H1 (cell line): ENCODE measurements at regions not wholly inside any gene's neighbourhood (a gene's known extent, or its start where the extent isn't known, plus 50 kb on each side); places are given as distances from the start of the nearest gene placed in this dataset.
"Not testable (repeated sequence)": the region's sequence is repeated elsewhere in the genome, so short reads cannot be mapped to it uniquely, and the experiment has no call there.

Experiments
- CTCF ChIA-PET: fragments of 300-600 bp; sonication (Branson Sonifier 250); formaldehyde crosslinking; loops from one replicate; lab custom pipeline; 2021; ENCODE audit not compliant: partially characterized antibody; lab: Charles Lee
- POLR2A ChIA-PET: fragments of 300-600 bp; sonication (Branson Sonifier 250); formaldehyde crosslinking; loops from one replicate; lab custom pipeline; 2021; ENCODE audit warnings: inconsistent platforms; ENCODE audit not compliant: partially characterized antibody; lab: Charles Lee
- DNase-seq, 2 experiments: peaks; one replicate each; pipeline versions ENCODE4 v3.0.0 to v3.0.0-alpha.2; 2010 to 2022; ENCODE audit warnings: low spot score in 2 of 2, low read depth in 1 of 2, mixed read lengths in 1 of 2
- FAIRE-seq: peaks from 2 replicates; lab custom pipeline; 2011; peaks lifted over from hg19 to GRCh38; lab: Jason Lieb, UNC
- H2AFZ ChIP-seq: 2 replicates; pipeline ENCODE4 v1.8.1; 2012; ENCODE audit warnings: low read length, inconsistent platforms
- H2AK5ac ChIP-seq: 2 replicates; pipeline ENCODE4 v1.6.1; 2013; ENCODE audit warnings: low read depth, low read length
- H2BK120ac ChIP-seq: replicated peaks from 2 replicates; pipeline ENCODE3; 2013; ENCODE audit warnings: low read depth, low read length, inconsistent platforms
- H2BK12ac ChIP-seq: 2 replicates; pipeline ENCODE4 v1.6.1; 2013; ENCODE audit warnings: low read depth, low read length
- H2BK15ac ChIP-seq: 2 replicates; pipeline ENCODE4 v1.6.1; 2013; ENCODE audit warnings: low read length
- H2BK20ac ChIP-seq: 2 replicates; pipeline ENCODE4 v1.6.1; 2013; ENCODE audit warnings: low read length
- H2BK5ac ChIP-seq: 2 replicates; pipeline ENCODE4 v1.6.1; 2013; ENCODE audit warnings: low read depth, low read length
- H3K14ac ChIP-seq: 2 replicates; pipeline ENCODE4 v1.6.1; 2013; ENCODE audit warnings: inconsistent platforms; ENCODE audit not compliant: insufficient read length
- H3K18ac ChIP-seq: 2 replicates; pipeline ENCODE4 v1.6.1; 2013; ENCODE audit warnings: low read length; ENCODE audit errors: extremely low read depth
- H3K23ac ChIP-seq: 2 replicates; pipeline ENCODE4 v1.6.1; 2013; ENCODE audit warnings: inconsistent platforms; ENCODE audit not compliant: insufficient read length
- H3K23me2 ChIP-seq: 2 replicates; pipeline ENCODE4 v1.6.1; 2013; ENCODE audit warnings: low read depth, low read length
- H3K27ac ChIP-seq: 2 replicates; pipeline ENCODE4 v1.6.1; 2011; ENCODE audit warnings: low read depth, low read length, inconsistent platforms
- H3K27me3 ChIP-seq, 4 experiments: replicated peaks in 1 of 4; 1 replicate in 1 of 4; 2 replicates in 3 of 4; pipeline versions ENCODE4 v1.6.1 to v1.8.1; 2011 to 2013; ENCODE audit warnings: low read length in 3 of 4, mild to moderate bottlenecking in 3 of 4, inconsistent platforms in 2 of 4, mixed read lengths in 2 of 4, moderate library complexity in 1 of 4; ENCODE audit not compliant: control insufficient read depth in 3 of 4, insufficient read depth in 3 of 4; ENCODE audit errors: extremely low read depth in 1 of 4
- H3K36me3 ChIP-seq, 4 experiments: 2 replicates each; pipeline versions ENCODE4 v1.6.1 to v1.8.1; 2011 to 2013; ENCODE audit warnings: mild to moderate bottlenecking in 4 of 4, low read length in 3 of 4, moderate library complexity in 2 of 4, control low read depth in 1 of 4, inconsistent platforms in 1 of 4; ENCODE audit not compliant: insufficient read depth in 4 of 4, control insufficient read depth in 2 of 4
- H3K4ac ChIP-seq: replicated peaks from 2 replicates; pipeline ENCODE3; 2013; ENCODE audit warnings: low read length, low read depth, mixed read lengths, inconsistent platforms; ENCODE audit not compliant: insufficient read length
- H3K4me1 ChIP-seq, 4 experiments: replicated peaks in 1 of 4; 1 replicate in 1 of 4; 2 replicates in 3 of 4; pipeline versions ENCODE4 v1.6.1 to v1.8.1; 2011 to 2013; ENCODE audit warnings: low read length in 3 of 4, inconsistent platforms in 2 of 4, mixed read lengths in 1 of 4; ENCODE audit not compliant: insufficient read depth in 4 of 4, control insufficient read depth in 3 of 4
- H3K4me2 ChIP-seq, 2 experiments: 2 replicates each; pipeline versions ENCODE4 v1.6.1 to v1.8.1; 2011 to 2013; ENCODE audit warnings: low read depth in 2 of 2, low read length in 2 of 2, control low read depth in 1 of 2, inconsistent platforms in 1 of 2, mild to moderate bottlenecking in 1 of 2; ENCODE audit not compliant: insufficient read depth in 1 of 2
- H3K4me3 ChIP-seq, 4 experiments: fragments of 200-600, 300-600 bp in 1 of 4; sonication (generic), shearing (Covaris generic), sonication (Bioruptor Twin) in 1 of 4; 2 replicates each; pipeline versions ENCODE4 v1.5.1 to v1.8.1; 2011 to 2016; ENCODE audit warnings: low read length in 4 of 4, low read depth in 3 of 4, control low read depth in 2 of 4, inconsistent platforms in 2 of 4, mild to moderate bottlenecking in 2 of 4, mixed read lengths in 1 of 4, moderate library complexity in 1 of 4; ENCODE audit not compliant: insufficient read depth in 2 of 4; ENCODE audit errors: extremely low read depth in 1 of 4
- H3K56ac ChIP-seq: replicated peaks from 2 replicates; pipeline ENCODE3; 2013; ENCODE audit warnings: low read depth, mild to moderate bottlenecking, mixed read lengths, low read length, inconsistent platforms; ENCODE audit not compliant: insufficient read length
- H3K79me1 ChIP-seq: 2 replicates; pipeline ENCODE4 v1.6.1; 2013; ENCODE audit warnings: low read depth, low read length, control low read depth
- H3K79me2 ChIP-seq, 2 experiments: 2 replicates each; pipeline versions ENCODE4 v1.6.1 to v1.8.1; 2012 to 2013; ENCODE audit warnings: low read length in 2 of 2, mild to moderate bottlenecking in 2 of 2, inconsistent platforms in 1 of 2; ENCODE audit not compliant: insufficient read depth in 2 of 2, control insufficient read depth in 1 of 2
- H3K9ac ChIP-seq, 4 experiments: replicated peaks in 1 of 4; 1 replicate in 1 of 4; 2 replicates in 3 of 4; pipeline versions ENCODE4 v1.6.1 to v1.8.1; 2011 to 2013; ENCODE audit warnings: low read depth in 3 of 4, low read length in 3 of 4, control low read depth in 2 of 4, mild to moderate bottlenecking in 2 of 4, moderate library complexity in 2 of 4, inconsistent platforms in 1 of 4; ENCODE audit errors: extremely low read depth in 1 of 4
- H3K9me3 ChIP-seq, 2 experiments: 2 replicates each; pipeline versions ENCODE4 v1.6.1 to v1.8.1; 2012 to 2013; ENCODE audit warnings: mild to moderate bottlenecking in 2 of 2, moderate library complexity in 2 of 2, control low read depth in 1 of 2, inconsistent platforms in 1 of 2, low read depth in 1 of 2, low read length in 1 of 2, mixed read lengths in 1 of 2; ENCODE audit not compliant: insufficient read depth in 2 of 2
- H4K20me1 ChIP-seq, 2 experiments: replicated peaks in 1 of 2; 2 replicates each; pipeline versions ENCODE3 to v1.8.1; 2011 to 2013; ENCODE audit warnings: inconsistent platforms in 2 of 2, low read length in 2 of 2, mild to moderate bottlenecking in 1 of 2; ENCODE audit not compliant: insufficient read depth in 2 of 2, control insufficient read depth in 1 of 2
- H4K5ac ChIP-seq: 2 replicates; pipeline ENCODE4 v1.6.1; 2013; ENCODE audit warnings: low read length, low read depth, mixed read lengths, inconsistent platforms; ENCODE audit not compliant: insufficient read length
- H4K8ac ChIP-seq: 2 replicates; pipeline ENCODE4 v1.8.0; 2013; ENCODE audit warnings: mild to moderate bottlenecking, moderate library complexity, low read length, inconsistent platforms; ENCODE audit not compliant: insufficient read depth; ENCODE audit errors: extremely low read depth
- H4K91ac ChIP-seq: replicated peaks from 2 replicates; pipeline ENCODE3; 2013; ENCODE audit warnings: low read length, mixed read lengths, inconsistent platforms; ENCODE audit not compliant: insufficient read length

GRCh38 chr2:37732412-37732811 is 61.0 kb upstream of the CDC42EP3 start:
- H2AFZ ChIP-seq, H2BK20ac ChIP-seq, H3K27me3 ChIP-seq, H3K27ac ChIP-seq, H3K4ac ChIP-seq, H3K79me2 ChIP-seq, H2BK15ac ChIP-seq, H3K23me2 ChIP-seq, H2BK5ac ChIP-seq, H2BK12ac ChIP-seq, H2BK120ac ChIP-seq, H3K23ac ChIP-seq, H4K91ac ChIP-seq, H3K4me2 ChIP-seq, H3K79me1 ChIP-seq, H3K9me3 ChIP-seq, H4K20me1 ChIP-seq, H3K18ac ChIP-seq, H3K4me3 ChIP-seq, H3K36me3 ChIP-seq, H3K9ac ChIP-seq, FAIRE-seq, H2AK5ac ChIP-seq, CTCF ChIA-PET, DNase-seq, H3K14ac ChIP-seq, H3K56ac ChIP-seq, POLR2A ChIA-PET, H4K8ac ChIP-seq, H4K5ac ChIP-seq, H3K4me1 ChIP-seq: not testable (repeated sequence)
